Neutrophil (primary cell): ENCODE measurements at regions not wholly inside any gene's neighbourhood (a gene's known extent, or its start where the extent isn't known, plus 50 kb on each side); places are given as distances from the start of the nearest gene placed in this dataset.

ENCODE experiments used
- H3K27ac ChIP-seq: fragments of 200-600 bp; sonication (generic); 2 replicates; pipeline ENCODE4 v1.5.1; 2016; ENCODE audit warnings: mild to moderate bottlenecking, moderate library complexity
- H3K27me3 ChIP-seq: fragments of 200-600 bp; sonication (generic); 2 replicates; pipeline ENCODE4 v1.6.0; 2016; ENCODE audit warnings: mild to moderate bottlenecking
- H3K36me3 ChIP-seq: fragments of 200-600 bp; sonication (generic); 2 replicates; pipeline ENCODE4 v1.5.1; 2017
- H3K4me1 ChIP-seq, 2 experiments: fragments of 200-600 bp in 1 of 2; sonication (generic) in 1 of 2; 1 replicate in 1 of 2; 2 replicates in 1 of 2; pipeline versions ENCODE4 v1.5.1 to v1.6.1; 2013 to 2016; ENCODE audit warnings: low read depth in 1 of 2, low read length in 1 of 2, mild to moderate bottlenecking in 1 of 2, moderate library complexity in 1 of 2; ENCODE audit not compliant: control insufficient read depth in 1 of 2, insufficient read depth in 1 of 2
- H3K4me3 ChIP-seq, 2 experiments: fragments of 200-600 bp in 1 of 2; sonication (generic) in 1 of 2; 1 replicate in 1 of 2; 2 replicates in 1 of 2; pipeline ENCODE4 v1.5.1; 2013 to 2016; ENCODE audit warnings: low read depth in 1 of 2, low read length in 1 of 2, mild to moderate bottlenecking in 1 of 2, moderate library complexity in 1 of 2
- H3K9me3 ChIP-seq: fragments of 200-600 bp; sonication (generic); 2 replicates; pipeline ENCODE4 v1.5.1; 2016
- TF ChIP-seq, protein P1 (sequence below): fragments of 200-600 bp; sonication (generic); IDR thresholded peaks from 2 replicates; pipeline ENCODE4 v1.5.1; 2016; ENCODE audit warnings: antibody characterized with exemption

GRCh38 chr11:28887681-28888080 is 779.5 kb downstream of the METTL15 start:
- H3K4me3 ChIP-seq, result no peak overlapping the region
- H3K27ac ChIP-seq, result no peak overlapping the region
- TF ChIP-seq, protein P1, sequence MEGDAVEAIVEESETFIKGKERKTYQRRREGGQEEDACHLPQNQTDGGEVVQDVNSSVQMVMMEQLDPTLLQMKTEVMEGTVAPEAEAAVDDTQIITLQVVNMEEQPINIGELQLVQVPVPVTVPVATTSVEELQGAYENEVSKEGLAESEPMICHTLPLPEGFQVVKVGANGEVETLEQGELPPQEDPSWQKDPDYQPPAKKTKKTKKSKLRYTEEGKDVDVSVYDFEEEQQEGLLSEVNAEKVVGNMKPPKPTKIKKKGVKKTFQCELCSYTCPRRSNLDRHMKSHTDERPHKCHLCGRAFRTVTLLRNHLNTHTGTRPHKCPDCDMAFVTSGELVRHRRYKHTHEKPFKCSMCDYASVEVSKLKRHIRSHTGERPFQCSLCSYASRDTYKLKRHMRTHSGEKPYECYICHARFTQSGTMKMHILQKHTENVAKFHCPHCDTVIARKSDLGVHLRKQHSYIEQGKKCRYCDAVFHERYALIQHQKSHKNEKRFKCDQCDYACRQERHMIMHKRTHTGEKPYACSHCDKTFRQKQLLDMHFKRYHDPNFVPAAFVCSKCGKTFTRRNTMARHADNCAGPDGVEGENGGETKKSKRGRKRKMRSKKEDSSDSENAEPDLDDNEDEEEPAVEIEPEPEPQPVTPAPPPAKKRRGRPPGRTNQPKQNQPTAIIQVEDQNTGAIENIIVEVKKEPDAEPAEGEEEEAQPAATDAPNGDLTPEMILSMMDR, result no peak
- no peaks in the 10 kb centered on the region for H3K36me3 ChIP-seq
- no peaks in the 10 kb centered on the region for H3K9me3 ChIP-seq
- H3K4me1 ChIP-seq, result no peaks in the 10 kb centered on the region
- no peaks in the 10 kb centered on the region for H3K27me3 ChIP-seq

DNA sequence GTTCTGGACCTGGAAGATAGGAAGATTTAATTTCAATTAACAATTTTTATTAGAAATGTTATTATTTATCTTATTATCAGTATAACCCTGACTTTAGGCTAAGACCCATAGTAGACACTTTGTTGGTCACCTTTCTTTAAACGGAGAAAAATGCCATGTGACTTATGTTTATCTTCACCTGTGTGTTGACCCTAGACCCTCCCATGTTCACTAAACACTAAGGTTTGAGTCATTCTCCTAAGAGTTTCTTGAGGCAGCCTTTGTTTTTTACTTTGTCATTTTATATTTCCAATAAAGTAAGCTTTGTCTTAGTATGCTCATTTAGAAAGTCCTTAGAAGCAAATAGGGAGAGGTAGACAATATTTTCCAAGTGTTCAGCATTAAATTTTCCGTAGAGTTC is 771.7 kb downstream of the METTL15 start:
- no peaks in the 10 kb centered on the region for H3K9me3 ChIP-seq
- H3K27me3 ChIP-seq, result no peaks in the 10 kb centered on the region
- H3K36me3 ChIP-seq, result no peaks in the 10 kb centered on the region
- no peak overlapping the region for H3K4me3 ChIP-seq
- H3K4me1 ChIP-seq, result no peaks in the 10 kb centered on the region
- TF ChIP-seq, protein P1, result no peak
- no peak overlapping the region for H3K27ac ChIP-seq

- Histone ChIP-seq H3K27ac (no peak overlapping the region), H3K36me3 (no peaks in the 10 kb centered on the region), H3K4me3 (no peak overlapping the region), H3K27me3 (no peaks in the 10 kb centered on the region), H3K4me1 (no peaks in the 10 kb centered on the region), H3K9me3 (no peaks in the 10 kb centered on the region)
- TF ChIP-seq, protein P1, result no peak
Observed at GRCh38 chr11:28878025-28878424, 769.8 kb downstream of the METTL15 start.

- Histone ChIP-seq H3K4me1 (no peaks in the 10 kb centered on the region), H3K36me3 (no peaks in the 10 kb centered on the region), H3K27ac (no peak overlapping the region), H3K4me3 (no peak overlapping the region), H3K9me3 (no peaks in the 10 kb centered on the region), H3K27me3 (no peaks in the 10 kb centered on the region)
- TF ChIP-seq, protein P1, result no peak
Observed at GRCh38 chr11:28877340-28877739, 769.2 kb downstream of the METTL15 start.

- Histone ChIP-seq H3K36me3 (no peaks in the 10 kb centered on the region), H3K27ac (no peak overlapping the region), H3K9me3 (no peaks in the 10 kb centered on the region), H3K4me1 (no peaks in the 10 kb centered on the region), H3K27me3 (no peaks in the 10 kb centered on the region), H3K4me3 (no peak overlapping the region)
- TF ChIP-seq, protein P1, result no peak
Observed at GRCh38 chr11:28874706-28875105, 766.5 kb downstream of the METTL15 start.

DNA sequence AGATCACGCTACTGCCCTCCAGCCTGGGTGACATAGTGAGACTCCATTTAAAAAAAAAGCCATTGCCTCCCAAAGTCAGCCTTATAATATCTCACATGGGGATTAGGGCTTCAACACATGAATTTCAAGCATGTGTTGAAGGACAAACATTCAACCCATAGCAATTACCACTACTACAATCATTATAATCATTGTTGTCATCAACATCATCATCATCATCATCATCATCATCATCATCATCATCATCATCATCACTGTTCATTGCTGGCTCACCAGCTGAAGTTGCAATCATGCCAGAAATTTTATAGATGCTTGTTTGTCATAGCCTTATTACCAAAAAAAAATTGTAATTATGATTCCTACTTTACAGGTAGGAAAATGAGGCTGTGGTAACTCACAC is 762.9 kb downstream of the METTL15 start:
- TF ChIP-seq, protein P1, result no peak
- no peaks in the 10 kb centered on the region for H3K9me3 ChIP-seq

More for the DNA sequence above, 762.9 kb downstream of the METTL15 start:
- Histone ChIP-seq H3K4me1 (no peaks in the 10 kb centered on the region), H3K36me3 (no peaks in the 10 kb centered on the region), H3K27ac (no peak overlapping the region), H3K4me3 (no peak overlapping the region), H3K27me3 (no peaks in the 10 kb centered on the region)
